SK-N-SH treated with all-trans-retinoic acid at 6 μM for 48 hours (cell line): ENCODE measurements at regions not wholly inside any gene's neighbourhood (a gene's known extent, or its start where the extent isn't known, plus 50 kb on each side); places are given as distances from the start of the nearest gene placed in this dataset.

Experiments
- ATAC-seq: fragments of 200-7000 bp; cut with Tn5 transposase; 3 replicates; pipeline ENCODE4 v1.9.1; 2020; ENCODE audit warnings: mild to moderate bottlenecking, moderate library complexity
- ARNTL ChIP-seq: fragments of 450-650 bp; formaldehyde crosslinking; IDR thresholded peaks from 2 replicates; pipeline ENCODE4 v1.5.0; 2020; ENCODE audit warnings: low read depth, mild to moderate bottlenecking, moderate library complexity, borderline replicate concordance
- BACH2 ChIP-seq: fragments of 250-450 bp; sonication (Bioruptor Pico); IDR thresholded peaks from 2 replicates; pipeline ENCODE4 v1.9.0; 2021; ENCODE audit warnings: mild to moderate bottlenecking, borderline replicate concordance
- CSDC2 ChIP-seq: fragments of 250-450 bp; sonication (Bioruptor Pico); IDR thresholded peaks from 2 replicates; pipeline ENCODE4 v1.5.0; 2020; ENCODE audit warnings: mild to moderate bottlenecking, moderate library complexity
- ESRRG ChIP-seq: fragments of 250-450 bp; sonication (Bioruptor Pico); IDR thresholded peaks from 2 replicates; pipeline ENCODE4 v1.6.1; 2021; ENCODE audit warnings: mild to moderate bottlenecking
- GLIS3 ChIP-seq: fragments of 250-450 bp; sonication (Bioruptor Pico); IDR thresholded peaks from 2 replicates; pipeline ENCODE4 v1.5.0; 2020; ENCODE audit warnings: mild to moderate bottlenecking, moderate library complexity
- ISL1 ChIP-seq: fragments of 250-450 bp; sonication (Bioruptor Pico); IDR thresholded peaks from 2 replicates; pipeline ENCODE4 v2.1.2; 2022; ENCODE audit warnings: mild to moderate bottlenecking, moderate library complexity
- OSR1 ChIP-seq: fragments of 250-450 bp; sonication (Bioruptor Pico); IDR thresholded peaks from 2 replicates; pipeline ENCODE4 v1.8.0; 2022; ENCODE audit warnings: moderate library complexity, mild to moderate bottlenecking, inconsistent platforms
- PPARA ChIP-seq: fragments of 250-450 bp; sonication (Bioruptor Pico); IDR thresholded peaks from 2 replicates; pipeline ENCODE4 v1.5.0; 2020; ENCODE audit warnings: mild to moderate bottlenecking, borderline replicate concordance
- RARB ChIP-seq: fragments of 250-450 bp; sonication (Bioruptor Pico); IDR thresholded peaks from 2 replicates; pipeline ENCODE4 v1.8.0; 2021; ENCODE audit warnings: mild to moderate bottlenecking, moderate library complexity
- SNAI2 ChIP-seq: fragments of 250-450 bp; sonication (Bioruptor Pico); IDR thresholded peaks from 2 replicates; pipeline ENCODE4 v1.5.0; 2020; ENCODE audit warnings: mild to moderate bottlenecking, moderate library complexity
- TOX ChIP-seq: fragments of 250-450 bp; sonication (Bioruptor Pico); IDR thresholded peaks from 2 replicates; pipeline ENCODE4 v1.8.0; 2021; ENCODE audit warnings: mild to moderate bottlenecking, moderate library complexity, borderline replicate concordance
- ZC3H10 ChIP-seq: fragments of 250-450 bp; sonication (Bioruptor Pico); IDR thresholded peaks from 2 replicates; pipeline ENCODE4 v1.5.1; 2021; ENCODE audit warnings: mild to moderate bottlenecking, moderate library complexity
- ZFP3 ChIP-seq: fragments of 250-450 bp; sonication (Bioruptor Pico); IDR thresholded peaks from 2 replicates; pipeline ENCODE4 v1.5.0; 2020; ENCODE audit warnings: mild to moderate bottlenecking, moderate library complexity
- ZFP30 ChIP-seq: fragments of 450-650 bp; formaldehyde crosslinking; IDR thresholded peaks from 2 replicates; pipeline ENCODE4 v1.5.0; 2022; ENCODE audit warnings: mild to moderate bottlenecking, moderate library complexity
- ZNF565 ChIP-seq: fragments of 450-650 bp; formaldehyde crosslinking; conservative IDR thresholded peaks from 2 replicates; pipeline ENCODE4 v1.5.0; 2020; ENCODE audit warnings: low read depth, mild to moderate bottlenecking, moderate library complexity
- ZNF70 ChIP-seq: fragments of 450-650 bp; formaldehyde crosslinking; IDR thresholded peaks from 2 replicates; pipeline ENCODE4 v1.5.0; 2020; ENCODE audit warnings: mild to moderate bottlenecking, moderate library complexity
- ZNF8 ChIP-seq: fragments of 450-650 bp; formaldehyde crosslinking; IDR thresholded peaks from 2 replicates; pipeline ENCODE4 v1.5.0; 2020; ENCODE audit warnings: mild to moderate bottlenecking, moderate library complexity
- TF ChIP-seq, protein P1 (sequence below): fragments of 250-450 bp; sonication (Bioruptor Pico); IDR thresholded peaks from 2 replicates; pipeline ENCODE4 v1.8.0; 2020; ENCODE audit warnings: mild to moderate bottlenecking, moderate library complexity, borderline replicate concordance
- TF ChIP-seq, protein P2 (sequence below): fragments of 250-450 bp; sonication (Bioruptor Pico); IDR thresholded peaks from 2 replicates; pipeline ENCODE4 v1.5.1; 2021; ENCODE audit warnings: mild to moderate bottlenecking, moderate library complexity
- TF ChIP-seq, protein P3 (sequence below): fragments of 250-450 bp; sonication (Bioruptor Pico); IDR thresholded peaks from 2 replicates; pipeline ENCODE4 v1.8.0; 2021; ENCODE audit warnings: low read depth, mild to moderate bottlenecking, moderate library complexity, borderline replicate concordance

DNA sequence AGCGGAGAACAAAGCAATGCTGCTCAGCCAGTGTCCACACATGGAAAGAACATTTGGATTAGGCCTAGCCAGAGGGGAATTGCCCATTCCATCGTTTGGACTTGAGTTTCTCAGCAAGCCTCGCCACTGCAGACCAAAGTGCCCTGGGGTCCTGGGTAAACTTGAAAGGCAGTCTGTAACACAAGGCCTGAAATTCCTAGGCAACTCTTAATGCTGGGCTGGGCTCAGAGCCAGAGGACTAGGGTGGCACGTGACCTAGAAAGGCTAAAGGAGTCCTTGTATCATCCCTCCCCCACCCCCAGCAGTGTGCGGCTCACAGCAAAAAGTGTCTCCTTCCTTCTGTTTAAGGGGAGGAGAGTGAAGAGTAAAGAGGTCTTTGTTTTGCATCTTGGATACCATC, 210.4 kb upstream of the ARX start (continued):
- TF ChIP-seq, protein P1, sequence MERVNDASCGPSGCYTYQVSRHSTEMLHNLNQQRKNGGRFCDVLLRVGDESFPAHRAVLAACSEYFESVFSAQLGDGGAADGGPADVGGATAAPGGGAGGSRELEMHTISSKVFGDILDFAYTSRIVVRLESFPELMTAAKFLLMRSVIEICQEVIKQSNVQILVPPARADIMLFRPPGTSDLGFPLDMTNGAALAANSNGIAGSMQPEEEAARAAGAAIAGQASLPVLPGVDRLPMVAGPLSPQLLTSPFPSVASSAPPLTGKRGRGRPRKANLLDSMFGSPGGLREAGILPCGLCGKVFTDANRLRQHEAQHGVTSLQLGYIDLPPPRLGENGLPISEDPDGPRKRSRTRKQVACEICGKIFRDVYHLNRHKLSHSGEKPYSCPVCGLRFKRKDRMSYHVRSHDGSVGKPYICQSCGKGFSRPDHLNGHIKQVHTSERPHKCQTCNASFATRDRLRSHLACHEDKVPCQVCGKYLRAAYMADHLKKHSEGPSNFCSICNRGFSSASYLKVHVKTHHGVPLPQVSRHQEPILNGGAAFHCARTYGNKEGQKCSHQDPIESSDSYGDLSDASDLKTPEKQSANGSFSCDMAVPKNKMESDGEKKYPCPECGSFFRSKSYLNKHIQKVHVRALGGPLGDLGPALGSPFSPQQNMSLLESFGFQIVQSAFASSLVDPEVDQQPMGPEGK (CRISPR knock-in tag), result no peak
- TF ChIP-seq, protein P2, sequence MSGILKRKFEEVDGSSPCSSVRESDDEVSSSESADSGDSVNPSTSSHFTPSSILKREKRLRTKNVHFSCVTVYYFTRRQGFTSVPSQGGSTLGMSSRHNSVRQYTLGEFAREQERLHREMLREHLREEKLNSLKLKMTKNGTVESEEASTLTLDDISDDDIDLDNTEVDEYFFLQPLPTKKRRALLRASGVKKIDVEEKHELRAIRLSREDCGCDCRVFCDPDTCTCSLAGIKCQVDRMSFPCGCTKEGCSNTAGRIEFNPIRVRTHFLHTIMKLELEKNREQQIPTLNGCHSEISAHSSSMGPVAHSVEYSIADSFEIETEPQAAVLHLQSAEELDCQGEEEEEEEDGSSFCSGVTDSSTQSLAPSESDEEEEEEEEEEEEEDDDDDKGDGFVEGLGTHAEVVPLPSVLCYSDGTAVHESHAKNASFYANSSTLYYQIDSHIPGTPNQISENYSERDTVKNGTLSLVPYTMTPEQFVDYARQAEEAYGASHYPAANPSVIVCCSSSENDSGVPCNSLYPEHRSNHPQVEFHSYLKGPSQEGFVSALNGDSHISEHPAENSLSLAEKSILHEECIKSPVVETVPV (CRISPR knock-in tag), result no peak
- TF ChIP-seq ZC3H10, result no peak
- TF ChIP-seq CSDC2 (CRISPR knock-in tag), result no peak

DNA sequence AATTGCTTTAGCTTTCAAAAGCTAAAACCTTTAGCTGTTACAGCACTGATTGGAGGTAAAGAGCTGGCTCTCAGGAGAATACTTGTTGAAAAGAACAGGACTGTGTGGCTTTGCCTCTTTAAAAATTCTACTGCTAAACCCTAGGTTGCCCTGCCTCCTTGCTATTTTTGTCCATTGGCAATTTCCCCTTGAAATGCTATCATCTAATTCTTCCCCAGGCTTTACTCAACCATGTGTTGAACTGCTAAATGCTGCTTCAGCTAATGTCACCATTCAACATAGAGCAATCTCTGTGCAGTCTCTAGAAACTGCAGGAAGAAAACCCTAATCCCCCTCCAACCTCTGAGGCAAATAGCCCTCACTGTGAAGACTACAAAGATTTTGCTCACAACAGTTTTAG, 203.7 kb upstream of the ARX start:
- TF ChIP-seq GLIS3 (CRISPR knock-in tag) (no peak), SNAI2 (no peak), ISL1 (no peak), ZFP30 (no peak), ZNF565 (no peak), ZFP3 (no peak)
- TF ChIP-seq, protein P1 (CRISPR knock-in tag), result no peak
- TF ChIP-seq, protein P3, sequence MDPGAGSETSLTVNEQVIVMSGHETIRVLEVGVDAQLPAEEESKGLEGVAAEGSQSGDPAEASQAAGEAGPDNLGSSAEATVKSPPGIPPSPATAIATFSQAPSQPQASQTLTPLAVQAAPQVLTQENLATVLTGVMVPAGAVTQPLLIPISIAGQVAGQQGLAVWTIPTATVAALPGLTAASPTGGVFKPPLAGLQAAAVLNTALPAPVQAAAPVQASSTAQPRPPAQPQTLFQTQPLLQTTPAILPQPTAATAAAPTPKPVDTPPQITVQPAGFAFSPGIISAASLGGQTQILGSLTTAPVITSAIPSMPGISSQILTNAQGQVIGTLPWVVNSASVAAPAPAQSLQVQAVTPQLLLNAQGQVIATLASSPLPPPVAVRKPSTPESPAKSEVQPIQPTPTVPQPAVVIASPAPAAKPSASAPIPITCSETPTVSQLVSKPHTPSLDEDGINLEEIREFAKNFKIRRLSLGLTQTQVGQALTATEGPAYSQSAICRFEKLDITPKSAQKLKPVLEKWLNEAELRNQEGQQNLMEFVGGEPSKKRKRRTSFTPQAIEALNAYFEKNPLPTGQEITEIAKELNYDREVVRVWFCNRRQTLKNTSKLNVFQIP (CRISPR knock-in tag), result no peak

DNA sequence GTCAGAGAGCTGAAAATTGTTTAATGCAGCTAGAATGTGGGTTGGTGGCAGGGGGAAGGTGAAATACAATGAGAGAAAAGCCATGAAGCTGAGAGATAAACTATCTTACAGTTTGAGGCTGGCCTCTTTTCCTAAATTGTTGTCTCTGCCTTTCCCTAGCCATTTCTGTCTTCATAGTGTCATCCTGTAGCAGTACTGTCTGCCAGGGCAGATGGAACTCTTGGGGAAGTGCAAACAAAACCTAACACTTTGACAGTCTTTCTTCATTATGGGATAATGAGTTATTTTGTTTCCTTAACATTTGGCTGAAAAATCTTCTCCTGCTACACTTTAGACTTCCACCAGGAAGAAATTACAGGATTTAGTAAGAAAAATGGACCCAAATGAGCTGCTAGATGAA, 197.8 kb upstream of the ARX start:
- TF ChIP-seq TOX (no peak), ESRRG (CRISPR knock-in tag) (no peak), ZNF8 (CRISPR knock-in tag) (no peak)
- no peak for ATAC-seq

More for the DNA sequence above, 203.7 kb upstream of the ARX start:
- ATAC-seq, result no peak

DNA sequence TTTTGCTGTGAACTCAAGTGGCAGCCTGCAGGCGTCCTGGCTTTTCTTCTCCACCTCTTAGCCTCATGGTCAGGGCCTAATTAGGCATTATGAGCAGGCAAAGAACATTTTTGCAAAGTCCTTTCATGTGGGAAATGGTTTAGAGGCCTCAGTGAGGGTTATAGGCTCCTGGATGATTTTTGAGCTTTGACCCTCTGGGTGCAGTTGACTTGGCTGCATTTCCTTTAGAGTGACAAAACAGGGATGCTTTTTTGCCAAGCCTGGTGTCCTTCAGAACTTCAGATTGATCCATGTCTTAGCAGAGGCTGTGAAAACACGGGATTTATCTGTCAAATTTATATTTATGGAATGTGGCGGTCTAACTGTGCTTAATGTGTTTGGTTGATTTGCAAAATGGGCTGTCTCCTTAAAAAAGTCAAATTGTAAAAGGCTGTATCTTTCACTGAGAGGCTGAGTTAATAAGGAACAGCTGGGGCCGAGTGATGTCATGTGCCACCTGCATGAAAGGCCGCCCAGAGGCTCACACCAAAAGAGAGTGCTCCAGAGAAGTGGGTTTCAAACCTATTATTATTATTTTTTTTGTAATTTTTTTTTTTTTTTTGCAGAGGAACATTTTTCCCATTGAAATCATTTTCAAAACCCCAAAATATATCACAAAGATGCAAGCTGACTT, 192.2 kb upstream of the ARX start:
- TF ChIP-seq ESRRG (CRISPR knock-in tag), result no peak
- TF ChIP-seq GLIS3 (CRISPR knock-in tag), result no peak
- no peak for TF ChIP-seq OSR1 (CRISPR knock-in tag)
- TF ChIP-seq ZNF70, result no peak
- TF ChIP-seq ZFP30, result no peak
- TF ChIP-seq RARB (CRISPR knock-in tag), result no peak
- no peak for TF ChIP-seq SNAI2
- TF ChIP-seq TOX, result no peak
- TF ChIP-seq ISL1, result no peak
- no peak for TF ChIP-seq PPARA (CRISPR knock-in tag)
- no peak for ATAC-seq

DNA sequence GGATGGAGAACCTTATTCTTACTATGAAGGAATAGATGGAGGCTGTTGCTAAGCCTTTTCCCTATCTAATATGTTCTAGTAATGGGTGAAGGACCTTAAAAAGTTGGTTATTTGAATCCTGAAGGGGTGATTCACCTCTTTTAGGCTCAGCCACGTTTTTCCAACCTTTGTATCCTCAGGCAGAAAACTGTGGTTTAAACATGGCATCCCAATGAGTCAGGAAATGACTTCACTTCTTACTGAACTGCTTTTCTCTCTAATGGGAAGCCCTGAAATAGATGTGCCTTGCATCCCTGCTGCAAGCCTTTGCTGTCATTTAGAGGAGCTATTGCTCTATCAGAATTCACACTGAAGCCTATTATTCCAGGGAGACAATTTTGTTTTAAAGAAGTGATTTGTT, 191.0 kb upstream of the ARX start:
- no peak for TF ChIP-seq ZFP30
- TF ChIP-seq ZC3H10, result no peak
- TF ChIP-seq ZNF70, result no peak
- no peak for TF ChIP-seq ZNF8 (CRISPR knock-in tag)
- TF ChIP-seq, protein P2 (CRISPR knock-in tag), result no peak
- no peak for TF ChIP-seq BACH2 (CRISPR knock-in tag)
- TF ChIP-seq, protein P3 (CRISPR knock-in tag), result no peak
- TF ChIP-seq SNAI2, result no peak
- TF ChIP-seq ARNTL (CRISPR knock-in tag), result no peak
- ATAC-seq, result no peak
